GM12878 (cell line): ENCODE measurements at regions not wholly inside any gene's neighbourhood (a gene's known extent, or its start where the extent isn't known, plus 50 kb on each side); places are given as distances from the start of the nearest gene placed in this dataset.

ENCODE experiments used
- ATAC-seq: fragments of 200-7000 bp; cut with Tn5 transposase; 3 replicates; pipeline ENCODE4 v1.9.1; 2020; ENCODE audit warnings: mild to moderate bottlenecking, moderate library complexity
- BruUV-seq: library from RNA; stranded (reverse); fragments of 400-500 nt; replicated peaks from 2 replicates; lab custom pipeline; 2021; lab: Mats Ljungman, UMichigan
- CTCF ChIA-PET: fragments of 300-600 bp; sonication (Branson Sonifier 250); formaldehyde crosslinking; extraction: SDS; loops from one replicate; lab custom pipeline; 2021; ENCODE audit warnings: inconsistent platforms; lab: Yijun Ruan, JAX
- POLR2A ChIA-PET: fragments of 350-600 bp; formaldehyde crosslinking; extraction: SDS; loops from one replicate; lab custom pipeline; 2021; ENCODE audit warnings: inconsistent platforms; lab: Charles Lee
- RAD21 ChIA-PET: fragments of 300-600 bp; sonication (Branson Sonifier 250); formaldehyde crosslinking; loops from one replicate; lab custom pipeline; 2023; ENCODE audit warnings: antibody characterized with exemption; ENCODE audit not compliant: unreplicated experiment; lab: Charles Lee
- SMC1A ChIA-PET: fragments of 300-600 bp; sonication (Branson Sonifier 250); formaldehyde crosslinking; loops from one replicate; lab custom pipeline; 2023; ENCODE audit not compliant: unreplicated experiment, uncharacterized antibody; lab: Charles Lee
- DNase-seq: peaks from one replicate; pipeline ENCODE4 v3.0.0-alpha.2; 2011; ENCODE audit warnings: low read depth, low spot score
- FAIRE-seq: peaks from 3 replicates; lab custom pipeline; 2011; peaks lifted over from hg19 to GRCh38; lab: Jason Lieb, UNC
- H2AFZ ChIP-seq: 2 replicates; pipeline ENCODE4 v1.6.0; 2011; ENCODE audit warnings: low read depth, low read length, control low read depth; ENCODE audit not compliant: control insufficient read depth
- H3K27ac ChIP-seq: 2 replicates; pipeline ENCODE4 v1.5.1; 2011; ENCODE audit warnings: control low read depth; ENCODE audit not compliant: control insufficient read depth, insufficient read depth
- H3K27me3 ChIP-seq, 2 experiments: replicated peaks in 1 of 2; 2 replicates each; pipeline versions ENCODE4 v1.6.0 to v1.6.1; 2011; ENCODE audit warnings: low read length in 1 of 2; ENCODE audit not compliant: control insufficient read depth in 2 of 2, insufficient read depth in 2 of 2
- H3K36me3 ChIP-seq, 2 experiments: 2 replicates each; pipeline ENCODE4 v1.5.1; 2011; ENCODE audit warnings: low read length in 1 of 2; ENCODE audit not compliant: control insufficient read depth in 2 of 2, insufficient read depth in 2 of 2
- H3K4me1 ChIP-seq: 2 replicates; pipeline ENCODE4 v1.6.1; 2011; ENCODE audit warnings: mild to moderate bottlenecking, low read length, moderate library complexity, mixed read lengths; ENCODE audit not compliant: control insufficient read depth, insufficient read depth
- H3K4me2 ChIP-seq: 2 replicates; pipeline ENCODE4 v1.6.0; 2011; ENCODE audit warnings: control low read depth; ENCODE audit not compliant: control insufficient read depth, insufficient read depth
- H3K4me3 ChIP-seq: fragments of 200-600 bp; sonication (generic); 2 replicates; pipeline ENCODE4 v1.5.1; 2016
- H3K79me2 ChIP-seq: 2 replicates; pipeline ENCODE4 v1.6.0; 2011; ENCODE audit warnings: low read length; ENCODE audit not compliant: control insufficient read depth, insufficient read depth
- H3K9ac ChIP-seq: 2 replicates; pipeline ENCODE4 v1.8.0; 2011; ENCODE audit warnings: low read length, control low read depth, mixed read lengths; ENCODE audit not compliant: control insufficient read depth, insufficient read depth
- H3K9me3 ChIP-seq: replicated peaks from 3 replicates; pipeline ENCODE4 v1.5.1; 2011; ENCODE audit warnings: mild to moderate bottlenecking, low read length; ENCODE audit not compliant: control insufficient read depth, insufficient read depth
- H4K20me1 ChIP-seq: 2 replicates; pipeline ENCODE4 v1.6.0; 2011; ENCODE audit not compliant: control insufficient read depth, insufficient read depth
- CREM ChIP-seq: IDR thresholded peaks from 2 replicates; pipeline ENCODE4 v1.6.1; 2014; ENCODE audit warnings: antibody characterized with exemption, low read depth
- EGR1 ChIP-seq, 2 experiments: IDR thresholded peaks; 1 replicate in 1 of 2; 2 replicates in 1 of 2; pipeline ENCODE4 v1.6.1; 2011 to 2012; ENCODE audit warnings: low read depth in 2 of 2, low read length in 2 of 2, borderline replicate concordance in 1 of 2, mild to moderate bottlenecking in 1 of 2, moderate library complexity in 1 of 2
- IKZF1 ChIP-seq: fragments of 450-650 bp; conservative IDR thresholded peaks from 2 replicates; pipeline ENCODE4 v1.6.1; 2017; ENCODE audit warnings: antibody characterized with exemption, mild to moderate bottlenecking
- MLLT1 ChIP-seq: fragments of 450-650 bp; IDR thresholded peaks from 2 replicates; pipeline ENCODE4 v1.6.1; 2016; ENCODE audit warnings: mild to moderate bottlenecking
- NR2C2 ChIP-seq: IDR thresholded peaks from 2 replicates; pipeline ENCODE4 v1.6.1; 2011; ENCODE audit warnings: borderline replicate concordance, low read depth; ENCODE audit not compliant: control insufficient read depth, insufficient read length
- SIN3A ChIP-seq: IDR thresholded peaks from 2 replicates; pipeline ENCODE4 v1.6.1; 2012; ENCODE audit warnings: low read depth, low read length, improper control_type of control experiment
- SMARCA5 ChIP-seq: fragments of 450-650 bp; IDR thresholded peaks from 2 replicates; pipeline ENCODE4 v1.6.1; 2017; ENCODE audit warnings: mild to moderate bottlenecking
- WGBS: methylation state at CpG from one replicate; pipeline ENCODE4 v1.1.6; 2016; ENCODE audit warnings: low lambda C conversion rate; ENCODE audit not compliant: insufficient replicate concordance, insufficient coverage; ENCODE audit errors: missing lambda C conversion rate; 5-methylcytosine and 5-hydroxymethylcytosine counted together
- in situ Hi-C: fragments of 300-500 bp; cut with MboI; formaldehyde crosslinking; loops from 9 replicates; pipeline ENCODE4 v1.14.3; 2018; ENCODE audit warnings: mixed read lengths
- intact Hi-C: fragments of 100-400 bp; cut with micrococcal nuclease; formaldehyde crosslinking; loops from one replicate; pipeline ENCODE4 v1.14.2; 2022; ENCODE audit not compliant: unreplicated experiment

- in situ Hi-C loops: no loop called here
- no peak overlapping the region for H3K27ac ChIP-seq
- TF ChIP-seq NR2C2: no peak
- TF ChIP-seq SIN3A: no peak
- no peak for TF ChIP-seq EGR1 (IDR thresholded peaks at IDR 0.05; ENCODE audit: borderline replicate concordance in 1 of 2, low read depth in 2 of 2, low read length in 2 of 2)
- no peak for TF ChIP-seq CREM
- TF ChIP-seq SMARCA5: no peak
- no peak for TF ChIP-seq MLLT1
- H3K9ac ChIP-seq: no peak overlapping the region
- no TSS peak for BruUV-seq
- H3K27me3 ChIP-seq: no peaks in the 10 kb centered on the region
- H4K20me1 ChIP-seq: no peaks in the 10 kb centered on the region
- no peaks in the 10 kb centered on the region for H3K4me1 ChIP-seq
- H3K9me3 ChIP-seq: no peaks in the 10 kb centered on the region
- no peak overlapping the region for H3K4me3 ChIP-seq
- ATAC-seq (no peak), FAIRE-seq (no peak), DNase-seq (no peak)
- H3K36me3 ChIP-seq: no peaks in the 10 kb centered on the region
- ChIA-PET SMC1A (no interaction called here), RAD21 (no interaction called here), POLR2A (no interaction called here), CTCF (no interaction called here)
- H2AFZ ChIP-seq: no peak overlapping the region
- H3K4me2 ChIP-seq: no peak overlapping the region
- intact Hi-C loops: no loop called here
- 56% methylated on average over 2 of the region's 2 CpGs for WGBS
- no peaks in the 10 kb centered on the region for H3K79me2 ChIP-seq
Observed at GRCh38 chr9:115616666-115617239, 498.8 kb upstream of the TNC start.

- in situ Hi-C loops: no loop called here
- Histone ChIP-seq H3K4me2 (no peak overlapping the region), H3K4me3 (no peak overlapping the region), H3K9me3 (no peaks in the 10 kb centered on the region), H3K4me1 (no peaks in the 10 kb centered on the region), H2AFZ (no peak overlapping the region), H3K27me3 (no peaks in the 10 kb centered on the region), H3K79me2 (no peaks in the 10 kb centered on the region), H3K9ac (no peak overlapping the region), H4K20me1 (no peaks in the 10 kb centered on the region), H3K36me3 (no peaks in the 10 kb centered on the region), H3K27ac (no peak overlapping the region)
- ChIA-PET RAD21 (no interaction called here), CTCF (interaction anchor here (1.0 kb wide), 1 partner anchor 8 kb away, joined by 3 read pairs; no protein-coding TSS in a partner anchor), SMC1A (no interaction called here), POLR2A (no interaction called here)
- no peak for TF ChIP-seq IKZF1
- FAIRE-seq (no peak), DNase-seq (no peak), ATAC-seq (no peak)
- intact Hi-C loops: no loop called here
- no TSS peak for BruUV-seq
Observed at GRCh38 chr9:115625251-115625650, 507.3 kb upstream of the TNC start.
